ENCODE measurements at regions not wholly inside any gene's neighbourhood (a gene's known extent, or its start where the extent isn't known, plus 50 kb on each side); places are given as distances from the start of the nearest gene placed in this dataset.

- no peaks in the 10 kb centered on the region for H3K9me1 ChIP-seq (ENCODE audit: control insufficient read depth, insufficient read depth, low read length)
- H2AFZ ChIP-seq (ENCODE audit: low read depth, low read length), result no peak overlapping the region
- no peak overlapping the region for H3K9ac ChIP-seq (ENCODE audit: insufficient read depth in 1 of 2, low read depth in 2 of 2, low read length in 2 of 2)
- in situ Hi-C loops (cut with MboI) (no loop called here), intact Hi-C loops (cut with micrococcal nuclease) (no loop called here)
- H3K27me3 ChIP-seq (ENCODE audit: control insufficient read depth in 2 of 2, insufficient read depth in 2 of 2, low read length in 2 of 2), result no peaks in the 10 kb centered on the region
- CTCF ChIA-PET (ENCODE audit: low intra/inter-chr PET ratio), result no interaction called here
- WGBS (ENCODE audit: insufficient coverage, low coverage, missing lambda C conversion rate), result 0% methylated on average over 3 of the region's 3 CpGs
- DNase-seq (ENCODE audit: extremely low read depth in 1 of 4, low spot score in 3 of 4), result no peak
- TF ChIP-seq SMARCE1 (IDR thresholded peaks at IDR 0.05) (no peak), GABPB2 (CRISPR knock-in tag; conservative IDR thresholded peaks at IDR 0.05) (no peak)
- H3K79me2 ChIP-seq (ENCODE audit: control insufficient read depth, insufficient read depth, low read length), result no peaks in the 10 kb centered on the region
- ATAC-seq, result no peak
- POLR2A ChIA-PET, result no interaction called here
- H3K9me3 ChIP-seq (replicated peaks; ENCODE audit: control insufficient read depth, insufficient read depth, low read depth, low read length), result no peaks in the 10 kb centered on the region
- FAIRE-seq, result no peak
- no peak overlapping the region for H3K4me3 ChIP-seq
- H3K4me1 ChIP-seq (replicated peaks in 1 of 2; ENCODE audit: control insufficient read depth in 2 of 2, insufficient read depth in 2 of 2, low read length in 2 of 2), result no peaks in the 10 kb centered on the region
- H3K36me3 ChIP-seq (ENCODE audit: control insufficient read depth, insufficient read depth, low read length), result no peaks in the 10 kb centered on the region
- no peak overlapping the region for H3K27ac ChIP-seq (ENCODE audit: extremely low read depth, low read depth, low read length)
- no TSS peak for BruUV-seq (replicated peaks)
- no peaks in the 10 kb centered on the region for H4K20me1 ChIP-seq (replicated peaks; ENCODE audit: control insufficient read depth, insufficient read depth, low read length)
- H3K4me2 ChIP-seq (ENCODE audit: insufficient read depth, low read length), result no peak overlapping the region
Measured at GRCh38 chr3:94776401-94776915, 713.6 kb downstream of the NSUN3 start.

GRCh38 chr3:94778289-94778688, 715.4 kb downstream of the NSUN3 start:
- H3K9me3 ChIP-seq (replicated peaks; ENCODE audit: control insufficient read depth, insufficient read depth, low read depth, low read length), result no peaks in the 10 kb centered on the region
- in situ Hi-C loops (cut with MboI), result no loop called here
- intact Hi-C loops (cut with micrococcal nuclease), result no loop called here
- FAIRE-seq (no peak), ATAC-seq (no peak), DNase-seq (ENCODE audit: extremely low read depth in 1 of 4, low spot score in 3 of 4) (no peak)
- no peaks in the 10 kb centered on the region for H3K27me3 ChIP-seq (ENCODE audit: control insufficient read depth in 2 of 2, insufficient read depth in 2 of 2, low read length in 2 of 2)
- H3K4me2 ChIP-seq (ENCODE audit: insufficient read depth, low read length), result no peak overlapping the region
- 0% methylated on average over 1 of the region's 1 CpG for WGBS (ENCODE audit: insufficient coverage, low coverage, missing lambda C conversion rate)
- no peaks in the 10 kb centered on the region for H3K79me2 ChIP-seq (ENCODE audit: control insufficient read depth, insufficient read depth, low read length)
- POLR2A ChIA-PET, result no interaction called here
- no peaks in the 10 kb centered on the region for H3K9me1 ChIP-seq (ENCODE audit: control insufficient read depth, insufficient read depth, low read length)
- no peaks in the 10 kb centered on the region for H3K4me1 ChIP-seq (replicated peaks in 1 of 2; ENCODE audit: control insufficient read depth in 2 of 2, insufficient read depth in 2 of 2, low read length in 2 of 2)
- CTCF ChIA-PET (ENCODE audit: low intra/inter-chr PET ratio), result no interaction called here
- TF ChIP-seq FOXJ3 (CRISPR knock-in tag; IDR thresholded peaks at IDR 0.05) (no peak), PYGO2 (tag; IDR thresholded peaks at IDR 0.05) (no peak)
- no peak overlapping the region for H2AFZ ChIP-seq (ENCODE audit: low read depth, low read length)
- no peaks in the 10 kb centered on the region for H3K36me3 ChIP-seq (ENCODE audit: control insufficient read depth, insufficient read depth, low read length)
- no peak overlapping the region for H3K4me3 ChIP-seq
- H4K20me1 ChIP-seq (replicated peaks; ENCODE audit: control insufficient read depth, insufficient read depth, low read length), result no peaks in the 10 kb centered on the region
- no peak overlapping the region for H3K9ac ChIP-seq (ENCODE audit: insufficient read depth in 1 of 2, low read depth in 2 of 2, low read length in 2 of 2)
- no TSS peak for BruUV-seq (replicated peaks)
- H3K27ac ChIP-seq (ENCODE audit: extremely low read depth, low read depth, low read length), result no peak overlapping the region

All from K562 (cell line).